H9 (cell line): ENCODE measurements at regions not wholly inside any gene's neighbourhood (a gene's known extent, or its start where the extent isn't known, plus 50 kb on each side); places are given as distances from the start of the nearest gene placed in this dataset.
A peak's percentile ranks its signal among the peaks of the same experiment; 100 is the strongest.

Experiments
- DNase-seq: peaks from one replicate; pipeline ENCODE4 v3.0.0-alpha.2; 2017
- H2AFZ ChIP-seq: one replicate; pipeline ENCODE4 v1.6.1; 2013; ENCODE audit warnings: mild to moderate bottlenecking, low read length, control low read depth, moderate library complexity
- H2AK5ac ChIP-seq: 2 replicates; pipeline ENCODE4 v1.6.1; 2013; ENCODE audit warnings: low read length, control low read depth, mixed read lengths; ENCODE audit not compliant: insufficient read length
- H2BK120ac ChIP-seq: one replicate; pipeline ENCODE4 v1.6.1; 2013; ENCODE audit warnings: low read depth, mild to moderate bottlenecking, low read length, control low read depth, inconsistent platforms; ENCODE audit not compliant: poor library complexity, severe bottlenecking
- H2BK12ac ChIP-seq: 2 replicates; pipeline ENCODE4 v1.6.1; 2013; ENCODE audit warnings: low read length, control low read depth, mixed read lengths, low read depth; ENCODE audit not compliant: insufficient read length
- H2BK15ac ChIP-seq: 2 replicates; pipeline ENCODE4 v1.6.1; 2013; ENCODE audit warnings: low read depth, low read length, control low read depth
- H2BK20ac ChIP-seq: one replicate; pipeline ENCODE4 v1.6.1; 2013; ENCODE audit warnings: low read depth, mild to moderate bottlenecking, low read length, control low read depth, inconsistent platforms; ENCODE audit not compliant: poor library complexity, severe bottlenecking
- H2BK5ac ChIP-seq: 2 replicates; pipeline ENCODE4 v1.6.1; 2013; ENCODE audit warnings: low read length, control low read depth, mixed read lengths; ENCODE audit not compliant: insufficient read length
- H3K14ac ChIP-seq: 2 replicates; pipeline ENCODE4 v1.6.1; 2013; ENCODE audit warnings: low read length, control low read depth; ENCODE audit not compliant: insufficient read depth
- H3K18ac ChIP-seq: 2 replicates; pipeline ENCODE4 v1.6.1; 2013; ENCODE audit warnings: low read depth, mild to moderate bottlenecking, mixed read lengths, low read length, control low read depth; ENCODE audit not compliant: insufficient read length
- H3K23ac ChIP-seq: 2 replicates; pipeline ENCODE4 v1.6.1; 2013; ENCODE audit warnings: low read length, control low read depth, mixed read lengths, low read depth; ENCODE audit not compliant: insufficient read length
- H3K23me2 ChIP-seq: 2 replicates; pipeline ENCODE4 v1.6.1; 2013; ENCODE audit warnings: low read depth, mild to moderate bottlenecking, mixed read lengths, low read length, control low read depth; ENCODE audit not compliant: insufficient read length, poor library complexity, severe bottlenecking
- H3K27ac ChIP-seq: 2 replicates; pipeline ENCODE4 v1.5.1; 2013; ENCODE audit warnings: low read length, control low read depth, mixed read lengths, low read depth; ENCODE audit not compliant: insufficient read length
- H3K27me3 ChIP-seq: 2 replicates; pipeline ENCODE4 v1.6.1; 2013; ENCODE audit warnings: low read length, control low read depth, inconsistent platforms; ENCODE audit not compliant: insufficient read depth
- H3K4ac ChIP-seq: 2 replicates; pipeline ENCODE4 v1.6.1; 2013; ENCODE audit warnings: low read depth, mild to moderate bottlenecking, control low read depth, inconsistent platforms, low read length, moderate library complexity
- H3K4me1 ChIP-seq: 2 replicates; pipeline ENCODE4 v1.6.1; 2013; ENCODE audit warnings: low read length, control low read depth, inconsistent platforms; ENCODE audit not compliant: insufficient read depth
- H3K4me2 ChIP-seq: 2 replicates; pipeline ENCODE4 v1.6.1; 2013; ENCODE audit warnings: low read length, control low read depth, mixed read lengths; ENCODE audit not compliant: insufficient read length, insufficient read depth
- H3K56ac ChIP-seq: 2 replicates; pipeline ENCODE4 v1.6.1; 2013; ENCODE audit warnings: low read depth, mild to moderate bottlenecking, mixed read lengths, low read length, control low read depth; ENCODE audit not compliant: insufficient read length
- H3K79me1 ChIP-seq: 2 replicates; pipeline ENCODE4 v1.6.1; 2013; ENCODE audit warnings: low read depth, mild to moderate bottlenecking, moderate library complexity, low read length, control low read depth, inconsistent platforms; ENCODE audit not compliant: insufficient read depth, poor library complexity, severe bottlenecking
- H3K79me2 ChIP-seq: 2 replicates; pipeline ENCODE4 v1.6.1; 2013; ENCODE audit warnings: low read length, control low read depth, inconsistent platforms; ENCODE audit not compliant: insufficient read depth
- H3K9ac ChIP-seq: 2 replicates; pipeline ENCODE4 v1.6.1; 2013; ENCODE audit warnings: low read length, control low read depth, mixed read lengths; ENCODE audit not compliant: insufficient read length; ENCODE audit errors: extremely low read depth
- H3K9me3 ChIP-seq: one replicate; pipeline ENCODE4 v1.6.1; 2013; ENCODE audit warnings: low read depth, low read length, inconsistent platforms; ENCODE audit not compliant: control insufficient read depth
- H3T11ph ChIP-seq: one replicate; pipeline ENCODE4 v1.6.1; 2013; ENCODE audit warnings: mild to moderate bottlenecking, low read length, control low read depth, inconsistent platforms
- H4K20me1 ChIP-seq: one replicate; pipeline ENCODE4 v1.6.1; 2013; ENCODE audit not compliant: control insufficient read depth, insufficient read length, insufficient read depth
- H4K5ac ChIP-seq: 2 replicates; pipeline ENCODE4 v1.6.1; 2013; ENCODE audit warnings: low read depth, mild to moderate bottlenecking, mixed read lengths, low read length, control low read depth; ENCODE audit not compliant: insufficient read length
- H4K8ac ChIP-seq: replicated peaks from 2 replicates; pipeline ENCODE4 v1.6.1; 2013; ENCODE audit warnings: low read length, control low read depth, mixed read lengths, low read depth; ENCODE audit not compliant: insufficient read length
- H4K91ac ChIP-seq: 2 replicates; pipeline ENCODE4 v1.6.1; 2013; ENCODE audit warnings: low read depth, mild to moderate bottlenecking, moderate library complexity, mixed read lengths, low read length, control low read depth; ENCODE audit not compliant: insufficient read length
- H3K27ac Mint-ChIP-seq, 3 experiments: 2 replicates in 2 of 3; 3 replicates in 1 of 3; pipeline ENCODE4 v1.8.0; 2020 to 2021; ENCODE audit warnings: mixed read lengths in 3 of 3, mild to moderate bottlenecking in 1 of 3, moderate library complexity in 1 of 3
- H3K27me3 Mint-ChIP-seq: 2 replicates; pipeline ENCODE4 v1.8.0; 2021; ENCODE audit warnings: low read depth, mild to moderate bottlenecking, moderate library complexity, mixed read lengths
- H3K36me3 Mint-ChIP-seq, 3 experiments: 2 replicates in 2 of 3; 3 replicates in 1 of 3; pipeline ENCODE4 v1.8.0; 2020 to 2021; ENCODE audit warnings: low read depth in 3 of 3, mixed read lengths in 3 of 3; ENCODE audit not compliant: insufficient read depth in 1 of 3
- H3K4me1 Mint-ChIP-seq, 2 experiments: 2 replicates each; pipeline ENCODE4 v1.8.0; 2020; ENCODE audit warnings: mixed read lengths in 2 of 2
- H3K4me3 Mint-ChIP-seq, 2 experiments: 2 replicates in 1 of 2; 3 replicates in 1 of 2; pipeline ENCODE4 v1.8.0; 2020 to 2021; ENCODE audit warnings: mild to moderate bottlenecking in 2 of 2, mixed read lengths in 2 of 2, moderate library complexity in 1 of 2
- H3K9me3 Mint-ChIP-seq, 2 experiments: 2 replicates in 1 of 2; 3 replicates in 1 of 2; pipeline ENCODE4 v1.8.0; 2020; ENCODE audit warnings: mild to moderate bottlenecking in 2 of 2, mixed read lengths in 2 of 2, moderate library complexity in 1 of 2
- CTCF ChIP-seq: fragments of 200-600 bp; sonication (generic); conservative IDR thresholded peaks from 3 replicates; pipeline ENCODE4 v1.8.0; 2021; ENCODE audit warnings: antibody characterized with exemption, mild to moderate bottlenecking
- WGBS: extraction: QIAGEN DNeasy Blood & Tissue Kit; methylation state at CpG from one replicate; pipeline ENCODE4 v1.1.7; 2013; ENCODE audit warnings: missing lambda C conversion rate, low lambda C conversion rate, mixed read lengths; ENCODE audit not compliant: insufficient read length; ENCODE audit errors: extremely low coverage; 5-methylcytosine and 5-hydroxymethylcytosine counted together

- H3K27ac Mint-ChIP-seq: no peak overlapping the region
- Histone ChIP-seq H3K14ac (no peak overlapping the region), H4K91ac (no peak overlapping the region), H4K8ac (no peak overlapping the region), H4K5ac (no peak overlapping the region), H2BK12ac (no peak overlapping the region), H2BK5ac (no peak overlapping the region), H2BK15ac (no peak overlapping the region), H3K4me1 (no peaks in the 10 kb centered on the region; the same call in 1 of the 2 replicates), H3K4me2 (no peak overlapping the region), H3K79me1 (no peaks in the 10 kb centered on the region), H3K23me2 (no peaks in the 10 kb centered on the region), H3K27me3 (no peaks in the 10 kb centered on the region), H3K9me3 (no peaks in the 10 kb centered on the region), H4K20me1 (peaks cover 4% of the 10 kb centered on the region), H2AFZ (no peak overlapping the region), H3T11ph (no peak overlapping the region), H3K23ac (no peak overlapping the region), H2BK120ac (no peak overlapping the region), H2AK5ac (no peak overlapping the region), H3K27ac (no peak overlapping the region), H3K56ac (no peak overlapping the region), H3K18ac (no peak overlapping the region), H3K4ac (no peak overlapping the region), H3K79me2 (no peaks in the 10 kb centered on the region), H2BK20ac (no peak overlapping the region), H3K9ac (no peak overlapping the region)
- WGBS: no CpG with 5 or more reads among the region's 27 CpGs
- peak; percentile 24 for DNase-seq
- peaks cover 30 to 40% of the 10 kb centered on the region in 2 experiments for H3K4me1 Mint-ChIP-seq
- no peak for TF ChIP-seq CTCF
- no peak overlapping the region for H3K4me3 Mint-ChIP-seq
- peaks cover 10% of the 10 kb centered on the region for H3K27me3 Mint-ChIP-seq
- no peaks in the 10 kb centered on the region for H3K36me3 Mint-ChIP-seq
- no peaks in the 10 kb centered on the region for H3K9me3 Mint-ChIP-seq
These were observed 61.6 kb upstream of the HS6ST1 start for GRCh38 chr2:128380061-128380889.
